ENCODE measurements at regions not wholly inside any gene's neighbourhood (a gene's known extent, or its start where the extent isn't known, plus 50 kb on each side); places are given as distances from the start of the nearest gene placed in this dataset.

DNA sequence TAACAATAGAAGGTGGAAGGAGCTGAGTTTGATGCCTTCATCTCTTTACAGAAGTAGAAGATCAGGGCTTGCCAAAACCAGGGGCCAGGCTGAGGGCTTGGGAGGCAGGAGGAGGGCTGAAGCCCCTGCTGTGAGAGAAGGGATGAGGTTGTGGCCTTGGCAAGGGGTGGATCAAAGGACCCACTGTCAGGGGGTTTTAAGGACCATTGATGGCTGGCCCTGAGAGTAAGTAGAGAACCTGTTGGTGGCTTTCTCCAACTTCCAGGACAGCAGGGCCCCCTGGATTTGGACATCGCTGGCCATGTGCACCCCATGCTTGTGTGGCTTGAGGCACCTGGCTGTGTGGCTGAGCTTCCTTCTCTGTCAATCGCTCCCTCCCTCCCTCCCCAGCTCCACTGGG is 927.7 kb downstream of the TBC1D22A start:
- H3K27me3 Mint-ChIP-seq (ENCODE audit: insufficient read depth): no peaks in the 10 kb centered on the region; the same call in 1 of the 2 replicates
- no peaks in the 10 kb centered on the region; the same call in 1 of the 2 replicates for H3K36me3 Mint-ChIP-seq (ENCODE audit: low read depth)
- no peak overlapping the region for H3K4me3 Mint-ChIP-seq
- no peaks in the 10 kb centered on the region for H3K4me1 Mint-ChIP-seq (ENCODE audit: low read depth)
- peaks cover 48% of the 10 kb centered on the region for H3K9me3 Mint-ChIP-seq
- no peak for DNase-seq
- no peak overlapping the region for H3K27ac Mint-ChIP-seq
- no peak for TF ChIP-seq CTCF (IDR thresholded peaks at IDR 0.05)

GRCh38 chr22:47687776-47688175 is 925.3 kb downstream of the TBC1D22A start:
- H3K27me3 Mint-ChIP-seq (ENCODE audit: insufficient read depth): no peaks in the 10 kb centered on the region; the same call in 1 of the 2 replicates
- H3K27ac Mint-ChIP-seq: no peak overlapping the region
- no peak for DNase-seq
- H3K36me3 Mint-ChIP-seq (ENCODE audit: low read depth): peaks cover 5% of the 10 kb centered on the region; the same call in 1 of the 2 replicates
- H3K4me3 Mint-ChIP-seq: no peak overlapping the region
- no peak for TF ChIP-seq CTCF (IDR thresholded peaks at IDR 0.05)
- peaks cover 62% of the 10 kb centered on the region for H3K9me3 Mint-ChIP-seq
- no peaks in the 10 kb centered on the region for H3K4me1 Mint-ChIP-seq (ENCODE audit: low read depth)

DNA sequence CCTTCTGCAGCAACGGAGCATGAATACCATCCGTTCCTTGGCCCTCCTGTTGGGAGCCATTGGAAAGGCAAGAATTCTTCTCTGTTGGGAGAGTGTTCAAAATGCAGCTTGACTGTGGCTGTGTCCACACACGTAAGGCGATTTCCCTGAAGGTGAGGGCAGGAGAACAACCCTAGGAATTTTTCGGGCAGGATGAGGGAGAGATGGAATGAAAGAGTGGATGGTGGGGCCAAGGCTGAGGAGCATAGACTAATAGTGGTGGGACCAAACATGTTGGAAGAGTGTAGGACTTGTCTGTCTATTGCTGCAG is 924.9 kb downstream of the TBC1D22A start:
- no peak for TF ChIP-seq CTCF (IDR thresholded peaks at IDR 0.05)
- Mint-ChIP-seq H3K36me3 (ENCODE audit: low read depth) (peaks cover 5% of the 10 kb centered on the region; the same call in 1 of the 2 replicates), H3K4me3 (no peak overlapping the region), H3K27me3 (ENCODE audit: insufficient read depth) (no peaks in the 10 kb centered on the region; the same call in 1 of the 2 replicates), H3K27ac (no peak overlapping the region), H3K9me3 (peaks cover 62% of the 10 kb centered on the region), H3K4me1 (ENCODE audit: low read depth) (no peaks in the 10 kb centered on the region)
- DNase-seq: no peak

DNA sequence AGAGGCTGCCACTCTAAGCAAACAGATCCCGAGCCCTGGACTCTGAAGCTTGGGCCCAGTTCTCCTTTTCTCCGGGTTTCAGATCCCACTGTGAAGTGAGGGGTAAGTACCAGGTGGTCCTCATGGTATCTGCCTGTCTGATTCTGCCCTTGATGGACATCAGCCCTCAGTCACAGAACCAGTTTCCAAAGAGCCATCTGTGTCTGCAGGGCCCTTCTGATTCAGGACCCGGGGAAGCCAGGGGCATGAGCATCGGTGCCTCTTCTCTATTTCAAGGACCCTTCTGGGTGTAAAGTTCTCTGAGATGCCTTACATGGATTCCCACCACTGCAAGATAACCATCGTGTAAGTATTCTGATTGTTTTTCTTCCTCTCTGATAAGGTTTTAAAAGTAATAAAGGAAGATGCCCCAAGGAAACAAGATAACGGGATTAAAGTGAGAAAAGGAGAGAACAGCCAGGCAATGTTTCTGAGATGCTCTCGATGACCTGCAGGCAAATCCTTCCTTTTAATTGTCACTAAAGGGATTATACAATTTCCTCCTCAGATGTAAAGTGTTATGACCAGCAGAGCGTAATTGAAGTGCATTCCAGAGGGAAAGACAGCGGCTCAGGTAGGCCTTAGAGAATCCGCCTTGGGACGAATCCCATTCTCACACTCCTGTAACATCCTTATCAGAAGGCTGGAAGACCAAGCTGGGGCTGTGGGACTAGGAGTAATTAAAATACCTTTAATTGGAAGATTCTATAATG is 924.3 kb downstream of the TBC1D22A start:
- Mint-ChIP-seq H3K9me3 (peaks cover 63% of the 10 kb centered on the region), H3K36me3 (ENCODE audit: low read depth) (peaks cover 5% of the 10 kb centered on the region; the same call in 1 of the 2 replicates)

GRCh38 chr22:47681411-47682165 is 919.1 kb downstream of the TBC1D22A start:
- TF ChIP-seq CTCF (IDR thresholded peaks at IDR 0.05): no peak
- Mint-ChIP-seq H3K36me3 (ENCODE audit: low read depth) (peaks cover 16% of the 10 kb centered on the region; the same call in 1 of the 2 replicates), H3K9me3 (peaks cover 77% of the 10 kb centered on the region), H3K27ac (no peak overlapping the region), H3K4me3 (no peak overlapping the region), H3K27me3 (ENCODE audit: insufficient read depth) (no peaks in the 10 kb centered on the region; the same call in 1 of the 2 replicates), H3K4me1 (ENCODE audit: low read depth) (no peaks in the 10 kb centered on the region)
- no peak for DNase-seq

More for the DNA sequence above, 924.3 kb downstream of the TBC1D22A start:
- no peaks in the 10 kb centered on the region for H3K4me1 Mint-ChIP-seq (ENCODE audit: low read depth)
- H3K27me3 Mint-ChIP-seq (ENCODE audit: insufficient read depth): no peaks in the 10 kb centered on the region; the same call in 1 of the 2 replicates
- no peak for DNase-seq
- TF ChIP-seq CTCF (IDR thresholded peaks at IDR 0.05): no peak
- no peak overlapping the region for H3K27ac Mint-ChIP-seq
- H3K4me3 Mint-ChIP-seq: no peak overlapping the region
